Smooth muscle cell (in vitro differentiated cells): ENCODE measurements at regions not wholly inside any gene's neighbourhood (a gene's known extent, or its start where the extent isn't known, plus 50 kb on each side); places are given as distances from the start of the nearest gene placed in this dataset.

Experiments
- DNase-seq: peaks from one replicate; lab custom pipeline; 2025; ENCODE audit not compliant: unreplicated experiment; lab: John Stamatoyannopoulos, UW
- H2AFZ ChIP-seq: fragments of 200-600 bp; sonication (generic); 2 replicates; pipeline ENCODE4 v1.6.0; 2016; ENCODE audit warnings: antibody characterized with exemption, low read depth, mild to moderate bottlenecking
- H3F3A ChIP-seq: fragments of 200-600 bp; sonication (generic); 2 replicates; pipeline ENCODE4 v1.6.0; 2017; ENCODE audit warnings: antibody characterized with exemption, low read depth
- H3K27ac ChIP-seq: fragments of 200-600 bp; sonication (generic); 2 replicates; pipeline ENCODE4 v1.5.1; 2016; ENCODE audit warnings: low read depth, mild to moderate bottlenecking
- H3K27me3 ChIP-seq: fragments of 200-600 bp; sonication (generic); 2 replicates; pipeline ENCODE4 v1.6.1; 2016; ENCODE audit warnings: low read depth, mild to moderate bottlenecking
- H3K36me3 ChIP-seq: fragments of 200-600 bp; sonication (generic); 2 replicates; pipeline ENCODE4 v1.5.1; 2016; ENCODE audit warnings: low read depth
- H3K4me1 ChIP-seq: fragments of 200-600 bp; sonication (generic); 2 replicates; pipeline ENCODE4 v1.5.1; 2016; ENCODE audit warnings: low read depth
- H3K4me2 ChIP-seq: fragments of 200-600 bp; sonication (generic); 2 replicates; pipeline ENCODE4 v1.6.0; 2016; ENCODE audit warnings: mild to moderate bottlenecking
- H3K4me3 ChIP-seq: fragments of 200-600 bp; sonication (generic); 2 replicates; pipeline ENCODE4 v1.5.1; 2016; ENCODE audit warnings: mild to moderate bottlenecking
- H3K79me2 ChIP-seq: fragments of 200-600 bp; sonication (generic); 2 replicates; pipeline ENCODE4 v1.6.0; 2016; ENCODE audit warnings: low read depth, mild to moderate bottlenecking
- H3K9ac ChIP-seq: fragments of 200-600 bp; sonication (generic); 2 replicates; pipeline ENCODE4 v1.6.0; 2016; ENCODE audit warnings: low read depth
- H3K9me3 ChIP-seq: fragments of 200-600 bp; sonication (generic); replicated peaks from 2 replicates; pipeline ENCODE4 v1.5.1; 2016; ENCODE audit warnings: low read depth
- H4K20me1 ChIP-seq: fragments of 200-600 bp; sonication (generic); 2 replicates; pipeline ENCODE4 v1.6.0; 2016; ENCODE audit warnings: low read depth
- CTCF ChIP-seq: fragments of 200-600 bp; sonication (generic); IDR thresholded peaks from 2 replicates; pipeline ENCODE4 v1.5.1; 2017; ENCODE audit warnings: borderline replicate concordance, mild to moderate bottlenecking, antibody characterized with exemption; ENCODE audit not compliant: insufficient read depth, poor library complexity, severe bottlenecking
- WGBS: methylation state at CpG from one replicate; pipeline ENCODE4 v1.1.7; 2016; ENCODE audit warnings: low lambda C conversion rate; 5-methylcytosine and 5-hydroxymethylcytosine counted together

GRCh38 chr4:31657859-31658570, 937.8 kb downstream of the PCDH7 start:
- no peaks in the 10 kb centered on the region for H3K36me3 ChIP-seq
- no peaks in the 10 kb centered on the region for H3K27me3 ChIP-seq
- DNase-seq: no peak
- TF ChIP-seq CTCF: no peak
- no peaks in the 10 kb centered on the region for H3K4me1 ChIP-seq
- H3K27ac ChIP-seq: no peak overlapping the region
- H3K9ac ChIP-seq: no peak overlapping the region
- no peaks in the 10 kb centered on the region for H3K79me2 ChIP-seq
- H2AFZ ChIP-seq: no peak overlapping the region
- H3K4me2 ChIP-seq: no peak overlapping the region
- no peak overlapping the region for H3K4me3 ChIP-seq
- H4K20me1 ChIP-seq: no peaks in the 10 kb centered on the region
- no peaks in the 10 kb centered on the region for H3F3A ChIP-seq
- H3K9me3 ChIP-seq: no peaks in the 10 kb centered on the region
- 91% methylated on average over 5 of the region's 5 CpGs for WGBS

DNA sequence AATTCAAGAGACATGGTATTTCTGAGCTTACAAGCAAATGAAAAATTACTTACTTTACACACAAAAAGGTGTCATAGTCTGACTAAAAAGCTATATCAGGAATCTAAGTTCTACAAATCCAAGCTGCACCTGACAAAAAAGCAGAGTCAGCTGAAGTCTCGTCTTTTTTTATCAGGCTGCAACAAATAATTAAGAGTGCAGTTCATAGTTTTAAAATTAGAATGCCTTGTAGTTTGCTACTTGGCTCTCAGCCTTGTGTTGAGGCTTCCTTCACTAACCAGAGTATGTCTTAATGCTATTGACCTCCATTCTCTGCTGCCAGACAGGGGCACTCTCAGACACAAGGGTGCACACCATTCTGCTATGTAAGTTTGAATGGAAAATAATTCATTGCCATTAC, 940.7 kb downstream of the PCDH7 start:
- Histone ChIP-seq H3K4me3 (no peak overlapping the region), H3K9me3 (no peaks in the 10 kb centered on the region), H4K20me1 (no peaks in the 10 kb centered on the region), H3K79me2 (no peaks in the 10 kb centered on the region), H3K27me3 (no peaks in the 10 kb centered on the region), H3K27ac (no peak overlapping the region), H3K4me2 (no peak overlapping the region), H3F3A (no peaks in the 10 kb centered on the region), H3K4me1 (no peaks in the 10 kb centered on the region), H3K9ac (no peak overlapping the region), H2AFZ (no peak overlapping the region), H3K36me3 (no peaks in the 10 kb centered on the region)
- 88% methylated on average over 1 of the region's 1 CpG for WGBS
- DNase-seq: no peak
- TF ChIP-seq CTCF: no peak

DNA sequence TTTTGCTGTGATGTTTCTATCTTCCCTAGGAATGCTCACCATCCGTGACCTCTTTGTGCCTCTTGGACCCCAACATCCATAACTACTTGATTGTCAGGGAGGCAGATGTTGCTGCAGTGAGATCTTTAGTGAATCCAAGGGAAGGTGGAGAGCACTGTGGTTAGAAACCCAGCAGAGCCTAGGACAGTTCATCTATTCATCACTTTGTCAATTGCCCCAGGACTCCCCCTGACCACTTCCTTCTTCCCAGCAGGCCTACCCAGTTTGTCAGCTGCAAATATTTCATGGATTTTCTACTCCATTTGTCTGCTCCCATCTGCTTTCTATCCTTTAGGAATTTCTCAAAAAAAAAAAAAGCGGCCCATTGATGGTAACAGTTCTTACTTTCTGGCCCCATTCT, 942.8 kb downstream of the PCDH7 start:
- Histone ChIP-seq H3K4me1 (no peaks in the 10 kb centered on the region), H3F3A (no peaks in the 10 kb centered on the region), H3K36me3 (no peaks in the 10 kb centered on the region), H3K4me3 (no peak overlapping the region), H3K79me2 (no peaks in the 10 kb centered on the region), H3K9ac (no peak overlapping the region), H3K4me2 (no peak overlapping the region), H4K20me1 (no peaks in the 10 kb centered on the region), H2AFZ (no peak overlapping the region), H3K27ac (no peak overlapping the region), H3K27me3 (no peaks in the 10 kb centered on the region), H3K9me3 (no peaks in the 10 kb centered on the region)
- TF ChIP-seq CTCF: no peak
- 91% methylated on average over 2 of the region's 2 CpGs for WGBS
- no peak for DNase-seq

DNA sequence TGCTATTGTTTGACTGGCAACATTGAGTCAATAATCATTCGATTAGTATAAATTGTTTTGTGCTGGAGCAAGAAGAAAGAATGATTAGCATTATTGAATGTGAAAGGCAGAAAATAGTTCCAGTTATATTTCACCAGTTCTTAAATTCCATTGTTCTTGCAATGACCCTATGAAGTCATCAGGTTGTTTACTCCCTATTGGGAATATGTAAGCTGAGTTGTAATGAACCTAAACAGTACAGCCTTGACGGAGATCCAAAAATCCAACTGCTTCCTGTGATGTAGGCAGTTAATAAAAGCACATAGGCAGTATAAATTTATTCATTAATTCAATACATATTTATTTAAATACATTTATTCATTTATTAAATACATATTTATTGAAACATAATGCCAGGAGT, 947.5 kb downstream of the PCDH7 start:
- H3K4me3 ChIP-seq: no peak overlapping the region
- H3K36me3 ChIP-seq: no peaks in the 10 kb centered on the region
- no peak overlapping the region for H3K27ac ChIP-seq
- no peaks in the 10 kb centered on the region for H3K27me3 ChIP-seq
- DNase-seq: no peak
- H3K79me2 ChIP-seq: no peaks in the 10 kb centered on the region
- no peaks in the 10 kb centered on the region for H4K20me1 ChIP-seq
- H3F3A ChIP-seq: no peaks in the 10 kb centered on the region
- H2AFZ ChIP-seq: no peak overlapping the region
- 85% methylated on average over 2 of the region's 2 CpGs for WGBS
- H3K4me2 ChIP-seq: no peak overlapping the region
- H3K4me1 ChIP-seq: no peaks in the 10 kb centered on the region
- TF ChIP-seq CTCF: no peak
- H3K9ac ChIP-seq: no peak overlapping the region
- no peaks in the 10 kb centered on the region for H3K9me3 ChIP-seq
